Endothelial cell of umbilical vein (primary cell): ENCODE measurements at regions not wholly inside any gene's neighbourhood (a gene's known extent, or its start where the extent isn't known, plus 50 kb on each side); places are given as distances from the start of the nearest gene placed in this dataset.

Source experiments
- BruUV-seq: library from RNA; stranded (reverse); fragments of 400-500 nt; replicated peaks from 2 replicates; lab custom pipeline; 2021; lab: Mats Ljungman, UMichigan
- CTCF ChIA-PET: fragments of 300-600, 350-600 bp; sonication (Branson Sonifier 250); formaldehyde crosslinking; loops from one replicate; lab custom pipeline; 2021; ENCODE audit warnings: antibody characterized with exemption, inconsistent platforms; lab: Charles Lee
- POLR2A ChIA-PET: fragments of 300-600, 350-600 bp; sonication (Branson Sonifier 250); formaldehyde crosslinking; loops from one replicate; lab custom pipeline; 2021; ENCODE audit warnings: antibody characterized with exemption, inconsistent platforms; lab: Charles Lee
- DNase-seq: peaks from one replicate; pipeline ENCODE4 v3.0.0-alpha.2; 2011; ENCODE audit warnings: low read depth, low spot score
- FAIRE-seq: peaks from 2 replicates; lab custom pipeline; 2011; peaks lifted over from hg19 to GRCh38; lab: Jason Lieb, UNC
- H2AFZ ChIP-seq: 2 replicates; pipeline ENCODE4 v1.6.0; 2012; ENCODE audit warnings: low read depth, low read length, control low read depth, inconsistent platforms
- H3K27ac ChIP-seq: 2 replicates; pipeline ENCODE4 v1.5.1; 2011; ENCODE audit warnings: low read depth, mild to moderate bottlenecking, control low read depth, low read length, moderate library complexity; ENCODE audit not compliant: insufficient read depth
- H3K27me3 ChIP-seq, 2 experiments: 2 replicates each; pipeline versions ENCODE4 v1.6.0 to v1.6.1; 2011; ENCODE audit warnings: low read length in 2 of 2, mixed read lengths in 1 of 2; ENCODE audit not compliant: control insufficient read depth in 2 of 2, insufficient read depth in 2 of 2
- H3K36me3 ChIP-seq, 2 experiments: 2 replicates in 1 of 2; 3 replicates in 1 of 2; pipeline ENCODE4 v1.5.1; 2011; ENCODE audit warnings: low read length in 2 of 2, mild to moderate bottlenecking in 1 of 2, moderate library complexity in 1 of 2; ENCODE audit not compliant: control insufficient read depth in 2 of 2, insufficient read depth in 2 of 2; ENCODE audit errors: extremely low read depth in 1 of 2
- H3K4me1 ChIP-seq: 3 replicates; pipeline ENCODE4 v1.5.1; 2011; ENCODE audit warnings: mild to moderate bottlenecking, low read length; ENCODE audit not compliant: control insufficient read depth, insufficient read depth; ENCODE audit errors: extremely low read depth
- H3K4me2 ChIP-seq: 2 replicates; pipeline ENCODE4 v1.6.1; 2011; ENCODE audit warnings: low read length, control low read depth, mixed read lengths; ENCODE audit not compliant: insufficient read depth
- H3K4me3 ChIP-seq, 3 experiments: fragments of 200-600 bp in 1 of 3; sonication (generic), shearing (Covaris generic) in 1 of 3; replicated peaks in 1 of 3; 2 replicates each; pipeline ENCODE4 v1.5.1; 2011 to 2016; ENCODE audit warnings: control low read depth in 3 of 3, low read length in 3 of 3, mild to moderate bottlenecking in 2 of 3, inconsistent platforms in 1 of 3, low read depth in 1 of 3, moderate library complexity in 1 of 3; ENCODE audit not compliant: insufficient read depth in 1 of 3
- H3K79me2 ChIP-seq: 2 replicates; pipeline ENCODE4 v1.6.0; 2012; ENCODE audit warnings: low read length, inconsistent platforms; ENCODE audit not compliant: control insufficient read depth, insufficient read depth
- H3K9ac ChIP-seq: replicated peaks from 2 replicates; pipeline ENCODE3; 2011; ENCODE audit warnings: low read length, control low read depth; ENCODE audit not compliant: insufficient read depth; ENCODE audit errors: extremely low read depth
- H3K9me1 ChIP-seq: replicated peaks from 3 replicates; pipeline ENCODE4 v1.6.0; 2011; ENCODE audit warnings: mild to moderate bottlenecking, low read length; ENCODE audit not compliant: control insufficient read depth, insufficient read depth; ENCODE audit errors: extremely low read depth
- H3K9me3 ChIP-seq: replicated peaks from 2 replicates; pipeline ENCODE4 v1.5.1; 2012; ENCODE audit warnings: low read length, inconsistent platforms; ENCODE audit not compliant: control insufficient read depth, insufficient read depth
- H4K20me1 ChIP-seq: replicated peaks from 2 replicates; pipeline ENCODE3; 2011; ENCODE audit warnings: mild to moderate bottlenecking, low read length; ENCODE audit not compliant: control insufficient read depth, insufficient read depth; ENCODE audit errors: extremely low read depth
- EZH2 ChIP-seq: IDR thresholded peaks from 2 replicates; pipeline ENCODE4 v1.6.1; 2012; ENCODE audit warnings: borderline replicate concordance, low read depth, mild to moderate bottlenecking, moderate library complexity, low read length, inconsistent platforms; ENCODE audit not compliant: severe bottlenecking
- FOS ChIP-seq: IDR thresholded peaks from 2 replicates; pipeline ENCODE4 v1.6.1; 2011; ENCODE audit warnings: mild to moderate bottlenecking, low read length, moderate library complexity, borderline replicate concordance; ENCODE audit not compliant: insufficient read depth
- GATA2 ChIP-seq: IDR thresholded peaks from 2 replicates; pipeline ENCODE4 v1.7.0; 2011; ENCODE audit warnings: low read depth, mild to moderate bottlenecking, moderate library complexity, mixed read lengths, low read length; ENCODE audit not compliant: insufficient read length, insufficient read depth
- JUN ChIP-seq: IDR thresholded peaks from 2 replicates; pipeline ENCODE4 v1.6.1; 2011; ENCODE audit warnings: borderline replicate concordance, low read depth; ENCODE audit not compliant: insufficient read length, insufficient read depth
- MYC ChIP-seq: IDR thresholded peaks from one replicate; pipeline ENCODE4 v1.6.1; 2011; ENCODE audit warnings: mild to moderate bottlenecking, low read depth, low read length
- POLR2A ChIP-seq: IDR thresholded peaks from 2 replicates; pipeline ENCODE4 v1.6.1; 2012; ENCODE audit warnings: low read depth, mild to moderate bottlenecking, control low read depth, low read length
- POLR2AphosphoS5 ChIP-seq: IDR thresholded peaks from 2 replicates; pipeline ENCODE4 v1.6.1; 2012; ENCODE audit warnings: low read depth, mild to moderate bottlenecking, control low read depth, low read length, moderate library complexity; ENCODE audit not compliant: insufficient read depth
- dilution Hi-C: fragments of 300-500 bp; cut with MboI; formaldehyde crosslinking; loops from one replicate; pipeline ENCODE4 v1.15.0; 2019; ENCODE audit warnings: low sequenced_read_pairs; ENCODE audit not compliant: extremely low pct_ligation_motif_present
- intact Hi-C: fragments of 100-400 bp; cut with micrococcal nuclease; formaldehyde crosslinking; loops from one replicate; pipeline ENCODE4 v1.10.0; 2022
- TF ChIP-seq, protein P1 (sequence below): IDR thresholded peaks from 2 replicates; pipeline ENCODE4 v1.6.1; 2011; ENCODE audit not compliant: insufficient read depth, insufficient read length
- TF ChIP-seq, protein P2 (sequence below), 2 donors: IDR thresholded peaks; 1 replicate in 1 of 2; 2 replicates in 1 of 2; pipeline ENCODE4 v1.5.1; 2011; ENCODE audit warnings: low read length in 2 of 2, mild to moderate bottlenecking in 2 of 2, moderate library complexity in 2 of 2, control low read depth in 1 of 2, inconsistent platforms in 1 of 2, low read depth in 1 of 2; ENCODE audit not compliant: insufficient read depth in 1 of 2; ENCODE audit errors: extremely low read depth in 1 of 2

GRCh38 chr2:240216167-240216566 is 75.7 kb upstream of the OTOS start:
- DNase-seq (no peak), FAIRE-seq (no peak)
- intact Hi-C loops: no loop called here
- dilution Hi-C loops: no loop called here
- H3K79me2 ChIP-seq: no peaks in the 10 kb centered on the region
- no TSS peak for BruUV-seq
- no peaks in the 10 kb centered on the region for H3K27me3 ChIP-seq
- H3K27ac ChIP-seq: no peak overlapping the region
- POLR2A ChIA-PET: no interaction called here
- no peaks in the 10 kb centered on the region for H3K9me1 ChIP-seq
- no peaks in the 10 kb centered on the region for H3K36me3 ChIP-seq
- H2AFZ ChIP-seq: no peak overlapping the region
- H3K4me1 ChIP-seq: no peaks in the 10 kb centered on the region
- no peak overlapping the region for H3K4me2 ChIP-seq
- TF ChIP-seq, protein P1, sequence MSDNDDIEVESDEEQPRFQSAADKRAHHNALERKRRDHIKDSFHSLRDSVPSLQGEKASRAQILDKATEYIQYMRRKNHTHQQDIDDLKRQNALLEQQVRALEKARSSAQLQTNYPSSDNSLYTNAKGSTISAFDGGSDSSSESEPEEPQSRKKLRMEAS: no peak
- TF ChIP-seq GATA2 (no peak), JUN (no peak)
- no peak overlapping the region for H3K4me3 ChIP-seq
- CTCF ChIA-PET: interaction anchor here (1.4 kb wide), 1 partner anchor 17 kb away, joined by 5 read pairs; no protein-coding TSS in a partner anchor
- no peaks in the 10 kb centered on the region for H3K9me3 ChIP-seq
- no peaks in the 10 kb centered on the region for H4K20me1 ChIP-seq
- no peak overlapping the region for H3K9ac ChIP-seq

DNA sequence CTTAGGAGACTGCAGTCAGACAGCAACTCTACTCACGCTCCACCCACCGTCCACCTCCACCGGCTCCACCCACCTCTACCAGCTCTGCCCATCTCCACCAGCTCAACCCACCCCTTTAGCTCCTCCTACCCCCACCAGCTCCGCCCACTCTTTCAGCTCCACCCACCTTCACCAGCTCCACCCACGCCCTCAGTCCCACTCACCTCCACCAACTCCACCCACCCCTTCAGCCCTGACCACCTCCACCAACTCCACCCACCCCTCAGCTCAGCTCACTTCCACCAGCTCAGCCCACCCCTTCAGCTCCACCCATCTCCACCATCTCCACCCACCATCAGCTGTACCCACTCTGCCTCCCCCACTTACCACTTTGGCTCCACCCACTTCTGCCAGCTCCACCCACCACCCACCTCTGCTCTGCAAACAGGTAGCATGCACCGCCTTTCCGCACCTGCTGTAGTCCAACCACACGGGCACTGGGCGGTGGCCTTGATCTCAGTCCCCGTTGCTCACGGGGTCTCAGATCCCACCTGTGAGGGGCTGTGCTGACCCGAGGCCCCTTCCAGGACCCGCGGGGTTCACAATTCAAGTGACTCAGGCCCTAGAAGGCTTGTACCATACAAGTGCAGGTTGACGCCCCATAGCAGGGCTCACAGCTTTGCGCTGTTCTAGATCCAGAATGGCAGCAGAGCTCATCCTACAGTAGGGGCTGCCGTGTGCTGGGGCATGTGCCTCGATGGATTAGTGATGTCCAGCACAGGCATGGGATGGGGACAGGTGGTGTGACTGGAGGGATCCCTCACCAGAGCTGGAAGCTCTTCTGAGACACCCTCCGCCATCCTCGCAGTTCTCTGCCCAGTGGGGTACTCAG is 77.2 kb upstream of the OTOS start:
- dilution Hi-C loops (no loop called here), intact Hi-C loops (no loop called here)
- DNase-seq: no peak
- Histone ChIP-seq H4K20me1 (no peaks in the 10 kb centered on the region), H3K27me3 (no peaks in the 10 kb centered on the region), H3K27ac (no peak overlapping the region), H3K4me1 (no peaks in the 10 kb centered on the region), H3K36me3 (no peaks in the 10 kb centered on the region), H3K9me1 (no peaks in the 10 kb centered on the region), H3K79me2 (no peaks in the 10 kb centered on the region), H3K4me3 (no peak overlapping the region), H3K4me2 (no peak overlapping the region), H3K9me3 (no peaks in the 10 kb centered on the region), H2AFZ (no peak overlapping the region), H3K9ac (no peak overlapping the region)
- ChIA-PET POLR2A (no interaction called here), CTCF (no interaction called here)
- no peak for FAIRE-seq
- no TSS peak for BruUV-seq
- TF ChIP-seq EZH2: no peak
- TF ChIP-seq, protein P2, sequence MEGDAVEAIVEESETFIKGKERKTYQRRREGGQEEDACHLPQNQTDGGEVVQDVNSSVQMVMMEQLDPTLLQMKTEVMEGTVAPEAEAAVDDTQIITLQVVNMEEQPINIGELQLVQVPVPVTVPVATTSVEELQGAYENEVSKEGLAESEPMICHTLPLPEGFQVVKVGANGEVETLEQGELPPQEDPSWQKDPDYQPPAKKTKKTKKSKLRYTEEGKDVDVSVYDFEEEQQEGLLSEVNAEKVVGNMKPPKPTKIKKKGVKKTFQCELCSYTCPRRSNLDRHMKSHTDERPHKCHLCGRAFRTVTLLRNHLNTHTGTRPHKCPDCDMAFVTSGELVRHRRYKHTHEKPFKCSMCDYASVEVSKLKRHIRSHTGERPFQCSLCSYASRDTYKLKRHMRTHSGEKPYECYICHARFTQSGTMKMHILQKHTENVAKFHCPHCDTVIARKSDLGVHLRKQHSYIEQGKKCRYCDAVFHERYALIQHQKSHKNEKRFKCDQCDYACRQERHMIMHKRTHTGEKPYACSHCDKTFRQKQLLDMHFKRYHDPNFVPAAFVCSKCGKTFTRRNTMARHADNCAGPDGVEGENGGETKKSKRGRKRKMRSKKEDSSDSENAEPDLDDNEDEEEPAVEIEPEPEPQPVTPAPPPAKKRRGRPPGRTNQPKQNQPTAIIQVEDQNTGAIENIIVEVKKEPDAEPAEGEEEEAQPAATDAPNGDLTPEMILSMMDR (IDR thresholded peaks at IDR 0.05; ENCODE audit: extremely low read depth in 1 of 2, insufficient read depth in 1 of 2, low read depth in 1 of 2, low read length in 2 of 2): no peak
- no peak for TF ChIP-seq JUN
- no peak for TF ChIP-seq POLR2A
- no peak for TF ChIP-seq FOS
- TF ChIP-seq GATA2: no peak
- TF ChIP-seq POLR2AphosphoS5: no peak
- no peak for TF ChIP-seq MYC
- TF ChIP-seq, protein P1: no peak
